Epithelial cell of esophagus (primary cell): ENCODE measurements at regions not wholly inside any gene's neighbourhood (a gene's known extent, or its start where the extent isn't known, plus 50 kb on each side); places are given as distances from the start of the nearest gene placed in this dataset.

Experiments used
- DNase-seq: peaks from one replicate; pipeline ENCODE4 v3.0.0; 2010; ENCODE audit warnings: low read depth
- H3K4me3 ChIP-seq: 2 replicates; pipeline ENCODE4 v1.5.1; 2011; ENCODE audit warnings: mild to moderate bottlenecking, low read length, control low read depth
- TF ChIP-seq, protein P1 (sequence below): IDR thresholded peaks from 2 replicates; pipeline ENCODE4 v1.5.1; 2011; ENCODE audit warnings: low read depth, mild to moderate bottlenecking, low read length, control low read depth, inconsistent platforms; ENCODE audit not compliant: insufficient read depth; ENCODE audit errors: missing control alignments

DNA sequence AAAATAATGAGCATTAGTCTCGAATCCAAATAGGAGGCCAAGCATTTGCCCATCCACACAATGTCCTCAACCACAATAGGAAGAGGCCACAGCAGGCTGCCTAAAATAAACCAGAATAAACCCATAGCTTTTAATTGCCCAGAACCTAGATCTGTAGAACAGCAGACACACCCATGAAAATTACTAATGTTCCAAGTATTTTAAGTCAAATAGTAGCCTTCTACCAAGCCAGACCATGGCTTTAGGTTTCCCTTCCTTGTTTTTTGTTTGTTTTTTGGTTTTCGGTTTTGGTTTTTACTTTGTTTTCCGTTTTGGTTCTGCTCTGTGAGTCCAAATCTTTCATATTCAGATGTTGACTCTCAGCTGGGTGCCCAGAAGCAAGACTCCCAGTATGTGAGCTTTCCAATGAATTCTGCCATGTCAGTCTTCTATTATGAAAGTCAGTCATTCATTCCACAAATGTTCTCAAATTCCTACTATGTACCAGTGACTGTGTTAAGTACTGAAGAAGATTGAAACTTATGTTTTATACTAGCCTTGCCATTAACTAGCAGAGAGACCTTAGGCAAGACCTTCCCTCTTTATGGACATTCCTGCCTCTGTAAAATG is 57.8 kb upstream of the BOC start:
- no peak overlapping the region for H3K4me3 ChIP-seq
- TF ChIP-seq, protein P1, sequence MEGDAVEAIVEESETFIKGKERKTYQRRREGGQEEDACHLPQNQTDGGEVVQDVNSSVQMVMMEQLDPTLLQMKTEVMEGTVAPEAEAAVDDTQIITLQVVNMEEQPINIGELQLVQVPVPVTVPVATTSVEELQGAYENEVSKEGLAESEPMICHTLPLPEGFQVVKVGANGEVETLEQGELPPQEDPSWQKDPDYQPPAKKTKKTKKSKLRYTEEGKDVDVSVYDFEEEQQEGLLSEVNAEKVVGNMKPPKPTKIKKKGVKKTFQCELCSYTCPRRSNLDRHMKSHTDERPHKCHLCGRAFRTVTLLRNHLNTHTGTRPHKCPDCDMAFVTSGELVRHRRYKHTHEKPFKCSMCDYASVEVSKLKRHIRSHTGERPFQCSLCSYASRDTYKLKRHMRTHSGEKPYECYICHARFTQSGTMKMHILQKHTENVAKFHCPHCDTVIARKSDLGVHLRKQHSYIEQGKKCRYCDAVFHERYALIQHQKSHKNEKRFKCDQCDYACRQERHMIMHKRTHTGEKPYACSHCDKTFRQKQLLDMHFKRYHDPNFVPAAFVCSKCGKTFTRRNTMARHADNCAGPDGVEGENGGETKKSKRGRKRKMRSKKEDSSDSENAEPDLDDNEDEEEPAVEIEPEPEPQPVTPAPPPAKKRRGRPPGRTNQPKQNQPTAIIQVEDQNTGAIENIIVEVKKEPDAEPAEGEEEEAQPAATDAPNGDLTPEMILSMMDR = no peak
- DNase-seq = no peak

DNA sequence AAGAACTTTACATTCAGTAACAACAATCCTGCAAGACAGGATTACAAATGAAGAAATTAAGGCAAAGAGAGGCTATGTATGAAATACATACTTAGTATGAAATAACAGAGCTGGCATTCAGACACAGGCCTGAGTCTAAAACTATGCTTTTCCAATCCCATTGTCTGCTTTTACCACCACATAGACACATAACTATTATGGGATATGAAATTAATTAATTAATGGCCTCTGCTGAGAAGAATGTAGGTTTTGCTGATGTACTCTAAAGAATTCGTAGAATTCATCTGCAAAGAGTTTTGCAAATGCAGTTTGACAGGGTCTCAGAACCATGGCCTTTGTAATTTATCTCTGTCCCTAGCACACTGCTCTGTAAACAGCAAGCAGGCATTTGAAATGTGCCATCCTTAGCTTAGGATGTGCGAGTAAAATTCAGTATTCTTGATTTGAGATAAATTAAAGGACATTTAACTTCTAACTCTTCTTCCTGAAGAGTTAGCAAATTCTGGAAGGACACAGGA is 54.5 kb upstream of the BOC start:
- no peak overlapping the region for H3K4me3 ChIP-seq
- DNase-seq = no peak
- TF ChIP-seq, protein P1 = no peak

DNA sequence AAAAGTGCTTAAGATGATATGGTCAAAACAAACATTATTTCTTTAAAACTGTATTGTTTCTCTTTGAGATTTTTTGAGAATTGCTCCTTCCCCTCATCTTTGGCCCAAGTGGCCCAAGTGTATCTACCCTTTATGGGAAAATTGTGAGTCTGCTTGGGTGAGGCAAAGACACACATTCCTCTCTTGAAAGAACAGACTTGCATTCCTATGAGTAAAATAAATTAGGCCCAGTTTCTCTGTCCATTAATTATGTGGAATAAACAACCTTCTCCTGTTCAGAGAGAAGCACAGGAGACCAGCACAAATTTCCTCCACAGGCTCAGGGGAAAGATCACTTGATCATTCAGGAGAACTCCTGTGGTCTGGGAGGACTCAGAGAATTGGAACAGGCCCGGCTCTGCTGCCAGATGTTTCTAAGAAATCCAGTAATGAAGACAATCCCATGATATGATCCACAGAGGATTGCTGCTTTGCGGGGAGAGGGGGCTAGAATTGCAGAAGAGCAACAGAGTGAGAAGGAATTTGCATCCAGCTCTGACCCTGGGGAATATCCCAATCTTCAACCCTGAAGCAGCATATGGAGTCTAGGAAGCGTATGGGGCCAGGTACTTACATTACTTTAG is 53.8 kb upstream of the BOC start:
- DNase-seq = no peak
- TF ChIP-seq, protein P1 = no peak

DNA sequence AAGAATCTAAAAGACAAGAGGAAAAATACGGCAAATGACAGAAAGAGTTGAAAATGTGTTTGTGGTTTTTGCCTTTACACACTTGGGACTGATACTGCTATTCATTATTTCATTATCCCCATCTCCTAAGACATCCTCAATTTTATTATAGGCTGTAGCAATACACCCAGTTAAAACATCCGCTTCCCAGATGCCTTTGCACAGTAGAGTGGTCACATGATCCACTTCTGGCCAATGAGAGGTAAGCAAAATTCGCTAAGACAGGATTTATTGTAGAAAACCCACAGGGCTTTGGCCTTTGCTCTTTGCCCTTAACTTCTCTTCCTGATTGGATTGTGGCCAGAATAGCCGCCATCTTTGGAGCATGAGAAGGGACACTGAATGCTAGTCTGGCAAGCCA is 53.2 kb upstream of the BOC start:
- DNase-seq = no peak
- H3K4me3 ChIP-seq = no peak overlapping the region
- TF ChIP-seq, protein P1 = no peak

More for the DNA sequence above, 53.8 kb upstream of the BOC start:
- H3K4me3 ChIP-seq = no peak overlapping the region
